ENCODE measurements at regions not wholly inside any gene's neighbourhood (a gene's known extent, or its start where the extent isn't known, plus 50 kb on each side); places are given as distances from the start of the nearest gene placed in this dataset.

DNA sequence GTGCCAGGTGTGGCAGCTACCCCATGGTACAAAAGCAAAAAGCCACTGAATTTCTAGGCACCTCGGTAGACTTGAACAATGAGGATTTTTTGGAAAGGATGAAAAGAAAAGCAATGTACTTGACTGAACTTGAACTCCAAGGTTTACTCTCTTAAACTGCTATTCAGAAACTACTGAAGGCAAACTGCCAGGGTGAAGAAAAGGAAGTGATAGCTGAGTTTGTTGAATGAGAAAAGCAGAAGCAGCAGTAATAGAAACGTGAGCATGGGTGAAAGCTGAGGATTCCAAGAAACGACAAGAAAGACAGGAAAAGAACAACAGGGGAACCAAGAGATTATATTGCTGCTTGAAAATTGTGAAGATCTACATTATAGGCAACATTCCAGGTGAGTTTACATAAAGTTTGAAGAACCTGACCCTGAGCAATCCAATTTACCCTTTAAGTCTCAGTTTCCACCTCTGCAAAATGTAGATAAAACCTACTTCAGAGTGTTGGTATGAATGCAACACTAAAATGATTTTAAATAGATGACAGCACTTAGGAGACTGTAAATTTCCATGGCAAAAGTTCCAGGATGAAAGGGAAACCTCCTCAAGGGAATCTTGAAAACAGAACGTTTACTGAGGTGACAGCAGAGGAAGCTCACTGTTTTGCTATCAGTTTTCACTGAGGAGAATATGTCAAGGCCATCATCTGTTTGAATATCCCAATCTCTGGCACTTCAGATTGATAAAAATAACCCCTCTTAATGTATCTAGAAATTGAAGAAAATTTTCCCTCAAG, 245.8 kb downstream of the SPATA31D1 start:
- TF ChIP-seq, protein P1, sequence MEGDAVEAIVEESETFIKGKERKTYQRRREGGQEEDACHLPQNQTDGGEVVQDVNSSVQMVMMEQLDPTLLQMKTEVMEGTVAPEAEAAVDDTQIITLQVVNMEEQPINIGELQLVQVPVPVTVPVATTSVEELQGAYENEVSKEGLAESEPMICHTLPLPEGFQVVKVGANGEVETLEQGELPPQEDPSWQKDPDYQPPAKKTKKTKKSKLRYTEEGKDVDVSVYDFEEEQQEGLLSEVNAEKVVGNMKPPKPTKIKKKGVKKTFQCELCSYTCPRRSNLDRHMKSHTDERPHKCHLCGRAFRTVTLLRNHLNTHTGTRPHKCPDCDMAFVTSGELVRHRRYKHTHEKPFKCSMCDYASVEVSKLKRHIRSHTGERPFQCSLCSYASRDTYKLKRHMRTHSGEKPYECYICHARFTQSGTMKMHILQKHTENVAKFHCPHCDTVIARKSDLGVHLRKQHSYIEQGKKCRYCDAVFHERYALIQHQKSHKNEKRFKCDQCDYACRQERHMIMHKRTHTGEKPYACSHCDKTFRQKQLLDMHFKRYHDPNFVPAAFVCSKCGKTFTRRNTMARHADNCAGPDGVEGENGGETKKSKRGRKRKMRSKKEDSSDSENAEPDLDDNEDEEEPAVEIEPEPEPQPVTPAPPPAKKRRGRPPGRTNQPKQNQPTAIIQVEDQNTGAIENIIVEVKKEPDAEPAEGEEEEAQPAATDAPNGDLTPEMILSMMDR (conservative IDR thresholded peaks at IDR 0.05; ENCODE audit: low read length), result no peak
- no peak for TF ChIP-seq EZH2phosphoT487 (IDR thresholded peaks at IDR 0.05; ENCODE audit: borderline replicate concordance)

Measured in Loucy (cell line).